ENCODE measurements at regions not wholly inside any gene's neighbourhood (a gene's known extent, or its start where the extent isn't known, plus 50 kb on each side); places are given as distances from the start of the nearest gene placed in this dataset.

DNA sequence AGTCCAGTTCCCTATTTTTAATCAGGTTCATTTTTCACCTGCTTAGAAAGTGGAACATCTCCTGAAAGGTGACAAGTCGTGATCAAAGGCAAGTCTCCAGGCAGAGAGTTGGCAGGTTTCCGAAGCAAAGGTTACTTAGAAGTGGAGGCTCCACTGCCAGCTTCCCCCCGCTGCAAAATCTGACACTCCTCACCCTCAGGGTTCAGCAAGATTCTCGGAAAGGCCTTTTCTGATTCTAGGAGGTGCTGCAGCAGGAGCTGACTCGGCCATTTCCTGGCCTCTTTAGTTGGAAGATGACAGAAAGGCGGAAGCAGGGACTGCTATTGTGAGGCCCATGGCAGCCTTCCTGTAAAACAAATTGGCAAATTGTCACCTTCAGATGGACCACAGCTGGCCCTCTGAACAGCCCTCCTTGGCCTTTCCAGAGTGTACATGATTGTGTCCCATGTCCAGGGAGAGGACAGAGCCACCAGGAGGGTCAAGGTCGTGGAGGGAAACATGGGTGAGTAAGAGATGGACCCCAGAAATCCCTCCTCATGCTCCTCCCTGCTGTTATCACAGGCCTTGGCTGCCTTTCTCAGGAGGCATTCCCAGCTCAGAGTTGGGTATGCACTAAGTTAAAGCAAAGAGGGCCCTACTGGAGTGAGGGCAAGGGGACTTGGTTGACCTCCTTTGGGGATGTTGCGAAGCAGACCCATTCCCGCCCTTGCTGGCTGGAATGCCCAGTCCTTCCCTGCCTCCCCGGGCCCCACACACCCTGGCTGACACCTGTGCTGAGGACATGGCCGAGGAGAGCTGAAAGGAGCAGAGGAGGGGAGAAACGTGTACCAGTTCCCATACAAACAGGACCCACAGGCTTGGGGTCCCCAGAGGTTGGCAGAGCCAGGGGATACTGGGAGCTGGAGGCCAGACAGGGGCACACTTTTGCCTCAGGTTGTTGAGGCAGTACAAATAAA lies 115.5 kb upstream of the IRF2BP2 start (continued):
- TF ChIP-seq, protein P1, sequence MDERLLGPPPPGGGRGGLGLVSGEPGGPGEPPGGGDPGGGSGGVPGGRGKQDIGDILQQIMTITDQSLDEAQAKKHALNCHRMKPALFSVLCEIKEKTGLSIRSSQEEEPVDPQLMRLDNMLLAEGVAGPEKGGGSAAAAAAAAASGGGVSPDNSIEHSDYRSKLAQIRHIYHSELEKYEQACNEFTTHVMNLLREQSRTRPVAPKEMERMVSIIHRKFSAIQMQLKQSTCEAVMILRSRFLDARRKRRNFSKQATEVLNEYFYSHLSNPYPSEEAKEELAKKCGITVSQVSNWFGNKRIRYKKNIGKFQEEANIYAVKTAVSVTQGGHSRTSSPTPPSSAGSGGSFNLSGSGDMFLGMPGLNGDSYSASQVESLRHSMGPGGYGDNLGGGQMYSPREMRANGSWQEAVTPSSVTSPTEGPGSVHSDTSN (CRISPR knock-in tag; IDR thresholded peaks at IDR 0.05; ENCODE audit: low read depth), result no peak
- TF ChIP-seq, protein P1 (tag; conservative IDR thresholded peaks at IDR 0.05; ENCODE audit: low read depth), result no peak
- TF ChIP-seq HDAC2 (IDR thresholded peaks at IDR 0.05) (no peak), CHD2 (IDR thresholded peaks at IDR 0.05; ENCODE audit: low read depth, low read length) (no peak), HLTF (IDR thresholded peaks at IDR 0.05) (no peak), ILF3 (IDR thresholded peaks at IDR 0.05; ENCODE audit: borderline replicate concordance) (no peak), MEF2D (tag; conservative IDR thresholded peaks at IDR 0.05; ENCODE audit: low read depth) (no peak; the same call in 1 of the 2 replicates), KAT7 (CRISPR knock-in tag; IDR thresholded peaks at IDR 0.05; ENCODE audit: borderline replicate concordance) (no peak; the same call in 1 of the 2 replicates), MTF1 (CRISPR knock-in tag; IDR thresholded peaks at IDR 0.05; ENCODE audit: borderline replicate concordance) (no peak), SOX6 (IDR thresholded peaks at IDR 0.05) (no peak), E2F3 (CRISPR knock-in tag; IDR thresholded peaks at IDR 0.05) (no peak), MIER1 (IDR thresholded peaks at IDR 0.05; ENCODE audit: low read depth) (no peak), ARID1B (IDR thresholded peaks at IDR 0.05) (no peak)
- TF ChIP-seq, protein P2, sequence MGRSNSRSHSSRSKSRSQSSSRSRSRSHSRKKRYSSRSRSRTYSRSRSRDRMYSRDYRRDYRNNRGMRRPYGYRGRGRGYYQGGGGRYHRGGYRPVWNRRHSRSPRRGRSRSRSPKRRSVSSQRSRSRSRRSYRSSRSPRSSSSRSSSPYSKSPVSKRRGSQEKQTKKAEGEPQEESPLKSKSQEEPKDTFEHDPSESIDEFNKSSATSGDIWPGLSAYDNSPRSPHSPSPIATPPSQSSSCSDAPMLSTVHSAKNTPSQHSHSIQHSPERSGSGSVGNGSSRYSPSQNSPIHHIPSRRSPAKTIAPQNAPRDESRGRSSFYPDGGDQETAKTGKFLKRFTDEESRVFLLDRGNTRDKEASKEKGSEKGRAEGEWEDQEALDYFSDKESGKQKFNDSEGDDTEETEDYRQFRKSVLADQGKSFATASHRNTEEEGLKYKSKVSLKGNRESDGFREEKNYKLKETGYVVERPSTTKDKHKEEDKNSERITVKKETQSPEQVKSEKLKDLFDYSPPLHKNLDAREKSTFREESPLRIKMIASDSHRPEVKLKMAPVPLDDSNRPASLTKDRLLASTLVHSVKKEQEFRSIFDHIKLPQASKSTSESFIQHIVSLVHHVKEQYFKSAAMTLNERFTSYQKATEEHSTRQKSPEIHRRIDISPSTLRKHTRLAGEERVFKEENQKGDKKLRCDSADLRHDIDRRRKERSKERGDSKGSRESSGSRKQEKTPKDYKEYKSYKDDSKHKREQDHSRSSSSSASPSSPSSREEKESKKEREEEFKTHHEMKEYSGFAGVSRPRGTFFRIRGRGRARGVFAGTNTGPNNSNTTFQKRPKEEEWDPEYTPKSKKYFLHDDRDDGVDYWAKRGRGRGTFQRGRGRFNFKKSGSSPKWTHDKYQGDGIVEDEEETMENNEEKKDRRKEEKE (IDR thresholded peaks at IDR 0.05; ENCODE audit: borderline replicate concordance in 1 of 2, control insufficient read depth in 1 of 2, low read depth in 2 of 2, low read length in 1 of 2), result no peak
- TF ChIP-seq, protein P3, sequence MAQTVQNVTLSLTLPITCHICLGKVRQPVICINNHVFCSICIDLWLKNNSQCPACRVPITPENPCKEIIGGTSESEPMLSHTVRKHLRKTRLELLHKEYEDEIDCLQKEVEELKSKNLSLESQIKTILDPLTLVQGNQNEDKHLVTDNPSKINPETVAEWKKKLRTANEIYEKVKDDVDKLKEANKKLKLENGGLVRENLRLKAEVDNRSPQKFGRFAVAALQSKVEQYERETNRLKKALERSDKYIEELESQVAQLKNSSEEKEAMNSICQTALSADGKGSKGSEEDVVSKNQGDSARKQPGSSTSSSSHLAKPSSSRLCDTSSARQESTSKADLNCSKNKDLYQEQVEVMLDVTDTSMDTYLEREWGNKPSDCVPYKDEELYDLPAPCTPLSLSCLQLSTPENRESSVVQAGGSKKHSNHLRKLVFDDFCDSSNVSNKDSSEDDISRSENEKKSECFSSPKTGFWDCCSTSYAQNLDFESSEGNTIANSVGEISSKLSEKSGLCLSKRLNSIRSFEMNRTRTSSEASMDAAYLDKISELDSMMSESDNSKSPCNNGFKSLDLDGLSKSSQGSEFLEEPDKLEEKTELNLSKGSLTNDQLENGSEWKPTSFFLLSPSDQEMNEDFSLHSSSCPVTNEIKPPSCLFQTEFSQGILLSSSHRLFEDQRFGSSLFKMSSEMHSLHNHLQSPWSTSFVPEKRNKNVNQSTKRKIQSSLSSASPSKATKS (CRISPR knock-in tag; IDR thresholded peaks at IDR 0.05), result no peak
- TF ChIP-seq, protein P4, sequence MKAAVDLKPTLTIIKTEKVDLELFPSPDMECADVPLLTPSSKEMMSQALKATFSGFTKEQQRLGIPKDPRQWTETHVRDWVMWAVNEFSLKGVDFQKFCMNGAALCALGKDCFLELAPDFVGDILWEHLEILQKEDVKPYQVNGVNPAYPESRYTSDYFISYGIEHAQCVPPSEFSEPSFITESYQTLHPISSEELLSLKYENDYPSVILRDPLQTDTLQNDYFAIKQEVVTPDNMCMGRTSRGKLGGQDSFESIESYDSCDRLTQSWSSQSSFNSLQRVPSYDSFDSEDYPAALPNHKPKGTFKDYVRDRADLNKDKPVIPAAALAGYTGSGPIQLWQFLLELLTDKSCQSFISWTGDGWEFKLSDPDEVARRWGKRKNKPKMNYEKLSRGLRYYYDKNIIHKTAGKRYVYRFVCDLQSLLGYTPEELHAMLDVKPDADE (conservative IDR thresholded peaks at IDR 0.05; ENCODE audit: control insufficient read depth, low read depth, low read length), result no peak
- TF ChIP-seq, protein P5, sequence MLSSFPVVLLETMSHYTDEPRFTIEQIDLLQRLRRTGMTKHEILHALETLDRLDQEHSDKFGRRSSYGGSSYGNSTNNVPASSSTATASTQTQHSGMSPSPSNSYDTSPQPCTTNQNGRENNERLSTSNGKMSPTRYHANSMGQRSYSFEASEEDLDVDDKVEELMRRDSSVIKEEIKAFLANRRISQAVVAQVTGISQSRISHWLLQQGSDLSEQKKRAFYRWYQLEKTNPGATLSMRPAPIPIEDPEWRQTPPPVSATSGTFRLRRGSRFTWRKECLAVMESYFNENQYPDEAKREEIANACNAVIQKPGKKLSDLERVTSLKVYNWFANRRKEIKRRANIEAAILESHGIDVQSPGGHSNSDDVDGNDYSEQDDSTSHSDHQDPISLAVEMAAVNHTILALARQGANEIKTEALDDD (IDR thresholded peaks at IDR 0.05), result no peak

All from K562 (cell line).